ENCODE measurements at regions not wholly inside any gene's neighbourhood (a gene's known extent, or its start where the extent isn't known, plus 50 kb on each side); places are given as distances from the start of the nearest gene placed in this dataset.
"Not testable (repeated sequence)": the region's sequence is repeated elsewhere in the genome, so short reads cannot be mapped to it uniquely, and the experiment has no call there.

- POLR2A ChIA-PET: no interaction called here
- Histone ChIP-seq H3K36me3 (ENCODE audit: control insufficient read depth in 4 of 4, insufficient read depth in 4 of 4, low read length in 3 of 4) (no peaks in the 10 kb centered on the region), H3K4me1 (ENCODE audit: control extremely low read depth in 1 of 4, control insufficient read depth in 4 of 4, insufficient read depth in 4 of 4, low read length in 3 of 4) (no peaks in the 10 kb centered on the region), H3K27me3 (replicated peaks in 2 of 5; ENCODE audit: control insufficient read depth in 4 of 5, insufficient read depth in 5 of 5, low read length in 4 of 5) (no peaks in the 10 kb centered on the region), H3K27ac (ENCODE audit: insufficient read depth in 1 of 2, low read depth in 1 of 2, low read length in 2 of 2, poor library complexity in 1 of 2, severe bottlenecking in 2 of 2) (no peak overlapping the region), H3K4me3 (ENCODE audit: control insufficient read depth in 1 of 7, extremely low read depth in 1 of 7, insufficient read depth in 4 of 7, low read depth in 2 of 7, low read length in 6 of 7) (no peak overlapping the region), H3K9me3 (ENCODE audit: control extremely low read depth in 1 of 5, control insufficient read depth in 4 of 5, insufficient read depth in 2 of 5, low read depth in 1 of 5, low read length in 4 of 5) (peaks cover 0 to 14% (median 0%) of the 10 kb centered on the region in 5 experiments)
- CTCF ChIA-PET: no interaction called here
- 89% methylated on average over 1 of the region's 1 CpG for WGBS (ENCODE audit: insufficient coverage)
- no peak for DNase-seq
Observed at GRCh38 chr14:86115972-86116371, 586.0 kb downstream of the FLRT2 start.

GRCh38 chr14:86110871-86111270, 580.9 kb downstream of the FLRT2 start:
- H3K4me3 ChIP-seq (ENCODE audit: control insufficient read depth in 1 of 7, extremely low read depth in 1 of 7, insufficient read depth in 4 of 7, low read depth in 2 of 7, low read length in 6 of 7); DNase-seq; CTCF ChIA-PET; H3K27me3 ChIP-seq (replicated peaks in 2 of 5; ENCODE audit: control insufficient read depth in 4 of 5, insufficient read depth in 5 of 5, low read length in 4 of 5); H3K4me1 ChIP-seq (ENCODE audit: control extremely low read depth in 1 of 4, control insufficient read depth in 4 of 4, insufficient read depth in 4 of 4, low read length in 3 of 4); H3K9me3 ChIP-seq (ENCODE audit: control extremely low read depth in 1 of 5, control insufficient read depth in 4 of 5, insufficient read depth in 2 of 5, low read depth in 1 of 5, low read length in 4 of 5); H3K27ac ChIP-seq (ENCODE audit: insufficient read depth in 1 of 2, low read depth in 1 of 2, low read length in 2 of 2, poor library complexity in 1 of 2, severe bottlenecking in 2 of 2); H3K36me3 ChIP-seq (ENCODE audit: control insufficient read depth in 4 of 4, insufficient read depth in 4 of 4, low read length in 3 of 4); POLR2A ChIA-PET: not testable (repeated sequence)
- WGBS (ENCODE audit: insufficient coverage): 59% methylated on average over 3 of the region's 13 CpGs

- Histone ChIP-seq H3K4me1 (ENCODE audit: control extremely low read depth in 1 of 4, control insufficient read depth in 4 of 4, insufficient read depth in 4 of 4, low read length in 3 of 4) (no peaks in the 10 kb centered on the region), H3K9me3 (ENCODE audit: control extremely low read depth in 1 of 5, control insufficient read depth in 4 of 5, insufficient read depth in 2 of 5, low read depth in 1 of 5, low read length in 4 of 5) (peaks cover 0 to 3% (median 0%) of the 10 kb centered on the region in 5 experiments), H3K27ac (ENCODE audit: insufficient read depth in 1 of 2, low read depth in 1 of 2, low read length in 2 of 2, poor library complexity in 1 of 2, severe bottlenecking in 2 of 2) (no peak overlapping the region), H3K27me3 (replicated peaks in 2 of 5; ENCODE audit: control insufficient read depth in 4 of 5, insufficient read depth in 5 of 5, low read length in 4 of 5) (no peaks in the 10 kb centered on the region), H3K4me3 (ENCODE audit: control insufficient read depth in 1 of 7, extremely low read depth in 1 of 7, insufficient read depth in 4 of 7, low read depth in 2 of 7, low read length in 6 of 7) (no peak overlapping the region), H3K36me3 (ENCODE audit: control insufficient read depth in 4 of 4, insufficient read depth in 4 of 4, low read length in 3 of 4) (no peaks in the 10 kb centered on the region)
- DNase-seq: no peak
- ChIA-PET POLR2A (no interaction called here), CTCF (no interaction called here)
- 100% methylated on average over 1 of the region's 3 CpGs for WGBS (ENCODE audit: insufficient coverage)
Observed at GRCh38 chr14:86104691-86105265, 574.8 kb downstream of the FLRT2 start.

- Histone ChIP-seq H3K36me3 (ENCODE audit: control insufficient read depth in 4 of 4, insufficient read depth in 4 of 4, low read length in 3 of 4) (no peaks in the 10 kb centered on the region), H3K4me1 (ENCODE audit: control extremely low read depth in 1 of 4, control insufficient read depth in 4 of 4, insufficient read depth in 4 of 4, low read length in 3 of 4) (no peaks in the 10 kb centered on the region), H3K27ac (ENCODE audit: insufficient read depth in 1 of 2, low read depth in 1 of 2, low read length in 2 of 2, poor library complexity in 1 of 2, severe bottlenecking in 2 of 2) (no peak overlapping the region), H3K27me3 (replicated peaks in 2 of 5; ENCODE audit: control insufficient read depth in 4 of 5, insufficient read depth in 5 of 5, low read length in 4 of 5) (no peaks in the 10 kb centered on the region), H3K4me3 (ENCODE audit: control insufficient read depth in 1 of 7, extremely low read depth in 1 of 7, insufficient read depth in 4 of 7, low read depth in 2 of 7, low read length in 6 of 7) (no peak overlapping the region), H3K9me3 (ENCODE audit: control extremely low read depth in 1 of 5, control insufficient read depth in 4 of 5, insufficient read depth in 2 of 5, low read depth in 1 of 5, low read length in 4 of 5) (no peaks in the 10 kb centered on the region)
- POLR2A ChIA-PET: no interaction called here
- no peak for DNase-seq
- CTCF ChIA-PET: interaction anchor here (0.6 kb wide), 1 partner anchor 104 kb away, joined by 3 read pairs; no protein-coding TSS in a partner anchor
Observed at GRCh38 chr14:86094512-86094911, 564.6 kb downstream of the FLRT2 start.

GRCh38 chr14:86091811-86092210, 561.9 kb downstream of the FLRT2 start:
- Histone ChIP-seq H3K27me3 (replicated peaks in 2 of 5; ENCODE audit: control insufficient read depth in 4 of 5, insufficient read depth in 5 of 5, low read length in 4 of 5) (no peaks in the 10 kb centered on the region), H3K4me1 (ENCODE audit: control extremely low read depth in 1 of 4, control insufficient read depth in 4 of 4, insufficient read depth in 4 of 4, low read length in 3 of 4) (peaks cover 0 to 14% (median 6%) of the 10 kb centered on the region in 4 experiments), H3K9me3 (ENCODE audit: control extremely low read depth in 1 of 5, control insufficient read depth in 4 of 5, insufficient read depth in 2 of 5, low read depth in 1 of 5, low read length in 4 of 5) (no peaks in the 10 kb centered on the region), H3K27ac (ENCODE audit: insufficient read depth in 1 of 2, low read depth in 1 of 2, low read length in 2 of 2, poor library complexity in 1 of 2, severe bottlenecking in 2 of 2) (no peak overlapping the region), H3K36me3 (ENCODE audit: control insufficient read depth in 4 of 4, insufficient read depth in 4 of 4, low read length in 3 of 4) (no peaks in the 10 kb centered on the region), H3K4me3 (ENCODE audit: control insufficient read depth in 1 of 7, extremely low read depth in 1 of 7, insufficient read depth in 4 of 7, low read depth in 2 of 7, low read length in 6 of 7) (no peak overlapping the region)
- ChIA-PET POLR2A (no interaction called here), CTCF (interaction anchor here (0.9 to 1.6 kb wide), 2 partner anchors 11 to 562 kb away, joined by 3 to 4 read pairs; no protein-coding TSS in a partner anchor)
- no peak for DNase-seq
- WGBS (ENCODE audit: insufficient coverage): no CpG with 5 or more reads among the region's 1 CpG

GRCh38 chr14:86088156-86088555, 558.2 kb downstream of the FLRT2 start:
- CTCF ChIA-PET: interaction anchor here (1.1 to 1.2 kb wide), 2 partner anchors 25 to 222 kb away, joined by 3 read pairs; no protein-coding TSS in a partner anchor
- Histone ChIP-seq H3K27me3 (replicated peaks in 2 of 5; ENCODE audit: control insufficient read depth in 4 of 5, insufficient read depth in 5 of 5, low read length in 4 of 5) (no peaks in the 10 kb centered on the region), H3K4me1 (ENCODE audit: control extremely low read depth in 1 of 4, control insufficient read depth in 4 of 4, insufficient read depth in 4 of 4, low read length in 3 of 4) (peaks cover 13 to 42% (median 25%) of the 10 kb centered on the region in 4 experiments), H3K4me3 (ENCODE audit: control insufficient read depth in 1 of 7, extremely low read depth in 1 of 7, insufficient read depth in 4 of 7, low read depth in 2 of 7, low read length in 6 of 7) (no peak overlapping the region), H3K27ac (ENCODE audit: insufficient read depth in 1 of 2, low read depth in 1 of 2, low read length in 2 of 2, poor library complexity in 1 of 2, severe bottlenecking in 2 of 2) (no peak overlapping the region), H3K9me3 (ENCODE audit: control extremely low read depth in 1 of 5, control insufficient read depth in 4 of 5, insufficient read depth in 2 of 5, low read depth in 1 of 5, low read length in 4 of 5) (no peaks in the 10 kb centered on the region), H3K36me3 (ENCODE audit: control insufficient read depth in 4 of 4, insufficient read depth in 4 of 4, low read length in 3 of 4) (no peaks in the 10 kb centered on the region)
- WGBS (ENCODE audit: insufficient coverage): 100% methylated on average over 1 of the region's 1 CpG
- POLR2A ChIA-PET: no interaction called here
- no peak for DNase-seq

GRCh38 chr14:86087377-86087776, 557.4 kb downstream of the FLRT2 start:
- Histone ChIP-seq H3K36me3 (ENCODE audit: control insufficient read depth in 4 of 4, insufficient read depth in 4 of 4, low read length in 3 of 4) (no peaks in the 10 kb centered on the region), H3K27ac (ENCODE audit: insufficient read depth in 1 of 2, low read depth in 1 of 2, low read length in 2 of 2, poor library complexity in 1 of 2, severe bottlenecking in 2 of 2) (peak overlapping the region; percentile 29 to 80), H3K27me3 (replicated peaks in 2 of 5; ENCODE audit: control insufficient read depth in 4 of 5, insufficient read depth in 5 of 5, low read length in 4 of 5) (no peaks in the 10 kb centered on the region), H3K4me1 (ENCODE audit: control extremely low read depth in 1 of 4, control insufficient read depth in 4 of 4, insufficient read depth in 4 of 4, low read length in 3 of 4) (peaks cover 13 to 44% (median 25%) of the 10 kb centered on the region in 4 experiments), H3K9me3 (ENCODE audit: control extremely low read depth in 1 of 5, control insufficient read depth in 4 of 5, insufficient read depth in 2 of 5, low read depth in 1 of 5, low read length in 4 of 5) (no peaks in the 10 kb centered on the region), H3K4me3 (ENCODE audit: control insufficient read depth in 1 of 7, extremely low read depth in 1 of 7, insufficient read depth in 4 of 7, low read depth in 2 of 7, low read length in 6 of 7) (peak overlapping the region in 2 of 7 experiments; percentile 44 to 50)
- WGBS (ENCODE audit: insufficient coverage): no CpG with 5 or more reads among the region's 2 CpGs
- peak in 2 of 3 donors; percentile 39 to 56 for DNase-seq
- ChIA-PET CTCF (interaction anchor here (0.7 kb wide), 1 partner anchor 30 kb away, joined by 3 read pairs; no protein-coding TSS in a partner anchor), POLR2A (no interaction called here)

Measured in common myeloid progenitor, CD34-positive (primary cell).